ENCODE measurements at regions not wholly inside any gene's neighbourhood (a gene's known extent, or its start where the extent isn't known, plus 50 kb on each side); places are given as distances from the start of the nearest gene placed in this dataset.

- no peak for TF ChIP-seq CTCF (IDR thresholded peaks at IDR 0.05 in 4 of 5, conservative IDR thresholded peaks at IDR 0.05 in 1 of 5)
- TF ChIP-seq POLR2A (IDR thresholded peaks at IDR 0.05) = no peak
Measured at GRCh38 chr17:17413215-17413792, 63.5 kb upstream of the MED9 start.
